H1 (cell line): ENCODE measurements at regions not wholly inside any gene's neighbourhood (a gene's known extent, or its start where the extent isn't known, plus 50 kb on each side); places are given as distances from the start of the nearest gene placed in this dataset.

Experiments
- CTCF ChIP-seq, 3 experiments: IDR thresholded peaks; 1 replicate in 2 of 3; 2 replicates in 1 of 3; pipeline versions ENCODE4 v1.5.1 to v1.6.1; 2011; ENCODE audit warnings: low read length in 3 of 3, mild to moderate bottlenecking in 3 of 3, inconsistent platforms in 2 of 3, low read depth in 1 of 3, moderate library complexity in 1 of 3; ENCODE audit not compliant: insufficient read depth in 1 of 3; ENCODE audit errors: control extremely low read depth in 1 of 3
- POLR2A ChIP-seq, 2 experiments: IDR thresholded peaks; 1 replicate in 1 of 2; 2 replicates in 1 of 2; pipeline ENCODE4 v1.6.1; 2011; ENCODE audit warnings: low read depth in 2 of 2, low read length in 2 of 2, mild to moderate bottlenecking in 2 of 2; ENCODE audit errors: control extremely low read depth in 1 of 2
- TBP ChIP-seq: IDR thresholded peaks from 2 replicates; pipeline ENCODE4 v1.6.1; 2011; ENCODE audit warnings: low read depth, low read length, improper control_type of control experiment

- no peak for TF ChIP-seq TBP
- TF ChIP-seq CTCF (IDR thresholded peaks at IDR 0.05; ENCODE audit: control extremely low read depth in 1 of 3, insufficient read depth in 1 of 3, low read depth in 1 of 3, low read length in 3 of 3): no peak
- no peak for TF ChIP-seq POLR2A (IDR thresholded peaks at IDR 0.05; ENCODE audit: control extremely low read depth in 1 of 2, low read depth in 2 of 2, low read length in 2 of 2)
These were observed 365.8 kb upstream of the DIPK2B start for GRCh38 chrX:45566456-45566855.
